ENCODE measurements at regions not wholly inside any gene's neighbourhood (a gene's known extent, or its start where the extent isn't known, plus 50 kb on each side); places are given as distances from the start of the nearest gene placed in this dataset.

GRCh38 chr1:13922466-13923110 lies 222.6 kb downstream of the PRDM2 start:
- peak in 2 of 56 donors; percentile 7 to 11 for DNase-seq

- no peak for DNase-seq
These were observed 226.6 kb downstream of the PRDM2 start for GRCh38 chr1:13926556-13926955.

- DNase-seq = no peak
These were observed 227.7 kb downstream of the PRDM2 start for GRCh38 chr1:13927736-13928135.

GRCh38 chr1:13929313-13929712 lies 229.3 kb downstream of the PRDM2 start:
- peak in 1 of 56 donors; percentile 35 for DNase-seq

- no peak for DNase-seq
These were observed 230.2 kb downstream of the PRDM2 start for GRCh38 chr1:13930151-13930550.

GRCh38 chr1:13931226-13931625 lies 231.2 kb downstream of the PRDM2 start:
- DNase-seq = no peak

GRCh38 chr1:13935336-13935735 lies 235.3 kb downstream of the PRDM2 start:
- no peak for DNase-seq

GRCh38 chr1:13941315-13941714 lies 241.3 kb downstream of the PRDM2 start:
- no peak for DNase-seq

GRCh38 chr1:13943055-13943454 lies 243.1 kb downstream of the PRDM2 start:
- no peak for DNase-seq

- no peak for DNase-seq
These were observed 245.9 kb downstream of the PRDM2 start for GRCh38 chr1:13945856-13946255.

- no peak for DNase-seq
These were observed 247.7 kb downstream of the PRDM2 start for GRCh38 chr1:13947658-13948057.

GRCh38 chr1:13948396-13948795 lies 248.4 kb downstream of the PRDM2 start:
- no peak for DNase-seq

GRCh38 chr1:13948888-13949391 lies 249.0 kb downstream of the PRDM2 start:
- DNase-seq = no peak

GRCh38 chr1:13949546-13949945 lies 249.6 kb downstream of the PRDM2 start:
- no peak for DNase-seq

GRCh38 chr1:13950637-13951036 lies 250.6 kb downstream of the PRDM2 start:
- DNase-seq = no peak

- DNase-seq = no peak
These were observed 252.1 kb downstream of the PRDM2 start for GRCh38 chr1:13951793-13952751.

- DNase-seq = no peak
These were observed 253.0 kb downstream of the PRDM2 start for GRCh38 chr1:13952985-13953384.

GRCh38 chr1:13956393-13956792 lies 256.4 kb downstream of the PRDM2 start:
- no peak for DNase-seq

GRCh38 chr1:13960375-13960987 lies 260.5 kb downstream of the PRDM2 start:
- DNase-seq = peak in 44 of 56 donors; percentile 3 to 83 (median 29)

GRCh38 chr1:13964768-13965167 lies 264.8 kb downstream of the PRDM2 start:
- DNase-seq = no peak

- peak in 45 of 56 donors; percentile 5 to 70 (median 35) for DNase-seq
These were observed 265.9 kb downstream of the PRDM2 start for GRCh38 chr1:13965770-13966398.

Measured in amygdala (tissue), 56 donors.